HG02884 (cell line): ENCODE measurements at regions not wholly inside any gene's neighbourhood (a gene's known extent, or its start where the extent isn't known, plus 50 kb on each side); places are given as distances from the start of the nearest gene placed in this dataset.
"Not testable (repeated sequence)": the region's sequence is repeated elsewhere in the genome, so short reads cannot be mapped to it uniquely, and the experiment has no call there.

ENCODE experiments used
- ATAC-seq: cut with Tn5 transposase; IDR thresholded peaks from one replicate; pipeline ENCODE4 v1.9.1; 2021; ENCODE audit warnings: mild to moderate bottlenecking, moderate library complexity; ENCODE audit not compliant: unreplicated experiment

- no peak for ATAC-seq
Measured at GRCh38 chr21:15274701-15275485, 210.1 kb upstream of the NRIP1 start.

GRCh38 chr21:15275615-15276235 is 210.9 kb upstream of the NRIP1 start:
- ATAC-seq: no peak

- no peak for ATAC-seq
Measured at GRCh38 chr21:15276243-15276642, 211.4 kb upstream of the NRIP1 start.

GRCh38 chr21:15277466-15277865 is 212.7 kb upstream of the NRIP1 start:
- ATAC-seq: no peak

- no peak for ATAC-seq
Measured at GRCh38 chr21:15278279-15278678, 213.5 kb upstream of the NRIP1 start.

GRCh38 chr21:15278851-15279250 is 214.1 kb upstream of the NRIP1 start:
- ATAC-seq: no peak

- no peak for ATAC-seq
Measured at GRCh38 chr21:15279482-15279881, 214.7 kb upstream of the NRIP1 start.

- ATAC-seq: no peak
Measured at GRCh38 chr21:15281714-15282113, 216.9 kb upstream of the NRIP1 start.

GRCh38 chr21:15282665-15283064 is 217.9 kb upstream of the NRIP1 start:
- ATAC-seq: no peak

- no peak for ATAC-seq
Measured at GRCh38 chr21:15283138-15283537, 218.3 kb upstream of the NRIP1 start.

- ATAC-seq: no peak
Measured at GRCh38 chr21:15283789-15284188, 219.0 kb upstream of the NRIP1 start.

- ATAC-seq: no peak
Measured at GRCh38 chr21:15285556-15285955, 220.8 kb upstream of the NRIP1 start.

- no peak for ATAC-seq
Measured at GRCh38 chr21:15289246-15289645, 224.4 kb upstream of the NRIP1 start.

GRCh38 chr21:15289896-15290841 is 225.4 kb upstream of the NRIP1 start:
- no peak for ATAC-seq

GRCh38 chr21:15291621-15292266 is 226.9 kb upstream of the NRIP1 start:
- ATAC-seq: no peak

- ATAC-seq: no peak
Measured at GRCh38 chr21:15293240-15293639, 228.4 kb upstream of the NRIP1 start.

- no peak for ATAC-seq
Measured at GRCh38 chr21:15295875-15296274, 231.1 kb upstream of the NRIP1 start.

- ATAC-seq: no peak
Measured at GRCh38 chr21:15297824-15298223, 233.0 kb upstream of the NRIP1 start.

GRCh38 chr21:15298306-15298705 is 233.5 kb upstream of the NRIP1 start:
- no peak for ATAC-seq

GRCh38 chr21:15298755-15299154 is 234.0 kb upstream of the NRIP1 start:
- ATAC-seq: not testable (repeated sequence)

GRCh38 chr21:15300131-15300530 is 235.3 kb upstream of the NRIP1 start:
- no peak for ATAC-seq
